Left renal pelvis (tissue), 4 donors: ENCODE measurements at regions not wholly inside any gene's neighbourhood (a gene's known extent, or its start where the extent isn't known, plus 50 kb on each side); places are given as distances from the start of the nearest gene placed in this dataset.

Source experiments
- DNase-seq, 4 donors: peaks; one replicate each; pipeline ENCODE4 v3.0.0-alpha.2; 2013; ENCODE audit warnings: low read depth in 4 of 4, low spot score in 3 of 4

- DNase-seq = no peak
These were observed 129.8 kb downstream of the SATB1 start for GRCh38 chr3:18295171-18295920.

- no peak for DNase-seq
These were observed 135.0 kb downstream of the SATB1 start for GRCh38 chr3:18290157-18290556.

- DNase-seq = no peak
These were observed 136.9 kb downstream of the SATB1 start for GRCh38 chr3:18288243-18288642.

- no peak for DNase-seq
These were observed 140.4 kb downstream of the SATB1 start for GRCh38 chr3:18284716-18285115.

- no peak for DNase-seq
These were observed 141.5 kb downstream of the SATB1 start for GRCh38 chr3:18283680-18284079.

- no peak for DNase-seq
These were observed 142.6 kb downstream of the SATB1 start for GRCh38 chr3:18282507-18282906.

GRCh38 chr3:18279226-18279737 is 145.9 kb downstream of the SATB1 start:
- no peak for DNase-seq

- no peak for DNase-seq
These were observed 160.3 kb downstream of the SATB1 start for GRCh38 chr3:18264853-18265252.

GRCh38 chr3:18264361-18264760 is 160.8 kb downstream of the SATB1 start:
- DNase-seq = no peak

GRCh38 chr3:18258492-18258891 is 166.6 kb downstream of the SATB1 start:
- no peak for DNase-seq

- no peak for DNase-seq
These were observed 172.6 kb downstream of the SATB1 start for GRCh38 chr3:18252578-18252977.

- DNase-seq = no peak
These were observed 174.1 kb downstream of the SATB1 start for GRCh38 chr3:18250991-18251390.

GRCh38 chr3:18249126-18249525 is 176.0 kb downstream of the SATB1 start:
- no peak for DNase-seq

GRCh38 chr3:18247776-18248310 is 177.3 kb downstream of the SATB1 start:
- no peak for DNase-seq

- DNase-seq = no peak
These were observed 177.9 kb downstream of the SATB1 start for GRCh38 chr3:18247139-18247695.

- DNase-seq = no peak
These were observed 178.6 kb downstream of the SATB1 start for GRCh38 chr3:18246336-18247060.

GRCh38 chr3:18245721-18246120 is 179.4 kb downstream of the SATB1 start:
- DNase-seq = no peak

GRCh38 chr3:18241837-18242236 is 183.3 kb downstream of the SATB1 start:
- no peak for DNase-seq

GRCh38 chr3:18239674-18240073 is 185.5 kb downstream of the SATB1 start:
- no peak for DNase-seq

- no peak for DNase-seq
These were observed 186.3 kb downstream of the SATB1 start for GRCh38 chr3:18238746-18239331.

GRCh38 chr3:18238332-18238731 is 186.8 kb downstream of the SATB1 start:
- DNase-seq = no peak
